ENCODE measurements at regions not wholly inside any gene's neighbourhood (a gene's known extent, or its start where the extent isn't known, plus 50 kb on each side); places are given as distances from the start of the nearest gene placed in this dataset.

DNA sequence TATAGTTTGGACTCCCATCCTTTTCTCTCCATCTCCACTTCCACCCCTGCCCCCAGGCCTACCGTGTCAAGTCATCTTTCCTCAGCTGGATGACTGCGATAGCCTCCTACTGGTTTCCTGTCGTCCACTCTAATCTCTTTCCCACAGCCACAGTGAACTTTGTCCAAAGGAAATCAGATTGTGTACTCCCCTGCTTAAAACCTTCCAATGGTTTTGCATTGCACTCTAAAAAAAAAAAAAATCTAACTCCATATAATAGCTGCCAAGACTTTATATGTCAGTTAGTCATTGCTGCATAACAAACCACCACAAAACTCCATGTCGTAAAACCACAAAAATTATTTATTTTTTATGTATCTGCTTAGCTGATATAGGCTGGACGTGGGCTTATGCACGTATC, 160.2 kb upstream of the CCDC68 start:
- ATAC-seq: no peak

DNA sequence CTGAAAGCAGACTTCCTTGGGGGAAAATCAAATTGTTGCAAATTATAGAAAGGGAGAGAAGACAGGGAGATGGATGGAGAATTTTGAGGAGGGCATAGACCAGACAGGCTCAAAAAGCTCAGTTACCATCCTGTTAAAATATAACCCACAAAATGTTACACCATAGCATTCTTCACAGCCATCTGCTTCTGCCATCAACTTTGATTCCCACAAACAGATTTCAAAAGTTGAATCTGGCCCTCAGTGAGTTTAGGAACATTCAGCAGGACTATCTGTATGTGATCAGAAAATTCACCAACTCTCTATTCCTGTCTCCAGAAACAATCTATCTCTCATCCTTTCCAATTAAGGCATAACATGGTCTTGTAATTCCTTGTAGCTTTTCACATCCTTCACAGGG, 159.8 kb upstream of the CCDC68 start:
- ATAC-seq: no peak

DNA sequence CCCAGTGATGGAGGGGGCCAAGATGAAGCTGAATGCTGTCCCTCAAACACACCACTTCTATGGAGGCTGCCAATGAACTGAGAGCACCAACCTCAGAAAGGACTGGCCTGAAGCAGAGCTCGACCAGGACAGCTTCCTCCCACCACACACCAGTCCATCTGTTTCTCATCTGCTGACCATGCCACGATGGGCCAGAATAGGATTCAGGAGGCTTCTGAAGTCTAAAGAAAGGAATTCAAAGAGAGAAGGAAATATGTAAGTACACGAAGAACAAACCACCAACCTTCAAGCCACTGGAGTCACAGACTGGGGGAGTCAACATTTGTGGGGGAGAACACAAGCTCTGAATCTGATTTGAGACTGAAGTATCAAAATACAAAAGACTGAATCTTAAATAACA, 157.6 kb upstream of the CCDC68 start:
- ATAC-seq: no peak

DNA sequence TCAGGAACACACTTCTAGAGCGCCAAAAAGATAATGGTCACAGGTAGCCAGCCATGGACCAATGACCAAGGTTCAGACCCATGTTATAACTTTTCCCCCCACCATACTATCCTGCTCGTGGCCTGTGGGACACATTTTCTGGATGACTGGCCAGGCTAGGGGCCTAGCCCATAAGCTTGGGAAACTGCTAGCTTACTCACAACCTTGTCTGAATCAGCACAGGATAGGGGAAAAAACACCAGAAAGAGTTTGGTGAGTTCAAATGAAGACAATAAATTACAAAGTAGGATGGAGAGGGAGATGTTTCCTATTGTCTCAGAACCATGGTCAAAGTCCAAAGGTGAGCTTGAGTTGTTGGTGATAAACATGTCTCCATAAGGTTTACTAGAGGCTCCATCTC, 156.3 kb upstream of the CCDC68 start:
- ATAC-seq: no peak

DNA sequence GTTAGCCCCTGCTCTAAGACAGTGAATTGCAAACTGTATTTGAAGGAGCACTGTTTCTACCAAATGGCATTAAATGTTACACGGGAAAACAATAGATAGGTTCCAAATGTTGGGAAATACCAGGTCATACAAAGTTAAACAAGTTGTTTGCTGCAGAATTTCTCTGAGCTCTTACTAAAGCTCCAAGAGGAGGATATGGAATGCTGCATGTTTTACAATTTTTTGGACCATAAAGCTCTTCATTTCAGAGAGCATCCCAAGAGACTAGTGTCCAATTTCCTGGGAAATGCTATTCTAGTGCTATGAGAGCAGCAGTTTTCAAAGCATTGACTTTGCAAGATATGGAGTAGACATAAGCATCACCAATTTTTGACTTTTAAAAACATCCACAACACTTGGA, 155.6 kb upstream of the CCDC68 start:
- no peak for ATAC-seq

DNA sequence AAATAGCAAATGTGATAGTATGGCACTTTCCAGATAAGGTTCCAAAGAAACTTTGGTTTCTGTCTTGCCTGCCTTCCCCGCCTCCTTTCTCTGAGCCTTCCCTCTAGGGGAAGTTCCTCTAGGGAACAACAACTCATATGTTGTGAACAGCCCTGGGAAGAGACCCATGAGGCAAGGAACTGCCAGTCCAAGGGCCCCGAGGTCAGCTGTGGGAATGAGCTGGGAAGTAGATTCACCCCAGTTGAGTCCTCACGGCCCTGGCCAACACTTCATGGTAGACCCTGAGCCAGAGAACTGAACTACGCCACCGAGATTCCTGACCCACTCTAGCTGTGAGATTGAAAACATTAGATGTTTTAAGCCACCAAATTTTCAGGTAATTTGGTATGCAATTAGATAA, 154.5 kb upstream of the CCDC68 start:
- ATAC-seq: no peak

DNA sequence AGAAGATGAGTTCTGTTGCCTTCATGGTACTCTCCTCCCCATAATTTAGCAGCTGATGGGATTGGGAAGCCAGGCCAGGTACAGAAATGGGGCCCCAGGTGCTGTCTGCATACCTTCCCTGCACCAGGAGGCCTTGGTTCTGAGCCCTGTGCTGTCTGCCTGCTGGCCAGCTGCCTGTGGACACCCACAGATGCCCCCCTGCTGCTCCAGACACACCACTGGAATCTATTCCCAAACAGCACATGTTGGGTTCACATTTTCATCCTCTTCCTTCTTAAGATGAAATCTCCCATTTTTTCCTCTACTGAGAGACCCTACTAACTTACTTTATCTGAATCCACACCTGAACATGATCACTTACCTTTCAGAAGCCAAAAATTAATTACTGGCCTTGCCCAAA, 152.0 kb upstream of the CCDC68 start:
- ATAC-seq: no peak

DNA sequence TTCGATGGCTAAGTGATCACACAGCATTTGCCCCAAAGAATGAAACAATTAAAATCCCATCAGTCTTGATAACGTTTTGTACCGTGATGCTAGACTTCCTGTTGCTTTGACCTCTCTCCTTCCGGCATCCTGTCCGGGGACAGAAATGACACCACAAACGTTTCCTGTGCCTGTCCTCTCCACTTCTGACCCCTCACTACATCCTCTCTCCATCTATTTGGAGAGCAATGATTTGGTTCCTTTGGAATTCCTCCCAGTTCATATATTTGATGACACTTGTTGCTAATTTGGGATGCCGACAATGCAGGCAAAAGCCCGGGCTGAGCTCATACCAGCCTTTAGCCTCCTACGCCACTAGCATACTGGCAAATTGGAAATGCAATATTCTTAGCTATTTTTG, 151.2 kb upstream of the CCDC68 start:
- ATAC-seq: no peak

DNA sequence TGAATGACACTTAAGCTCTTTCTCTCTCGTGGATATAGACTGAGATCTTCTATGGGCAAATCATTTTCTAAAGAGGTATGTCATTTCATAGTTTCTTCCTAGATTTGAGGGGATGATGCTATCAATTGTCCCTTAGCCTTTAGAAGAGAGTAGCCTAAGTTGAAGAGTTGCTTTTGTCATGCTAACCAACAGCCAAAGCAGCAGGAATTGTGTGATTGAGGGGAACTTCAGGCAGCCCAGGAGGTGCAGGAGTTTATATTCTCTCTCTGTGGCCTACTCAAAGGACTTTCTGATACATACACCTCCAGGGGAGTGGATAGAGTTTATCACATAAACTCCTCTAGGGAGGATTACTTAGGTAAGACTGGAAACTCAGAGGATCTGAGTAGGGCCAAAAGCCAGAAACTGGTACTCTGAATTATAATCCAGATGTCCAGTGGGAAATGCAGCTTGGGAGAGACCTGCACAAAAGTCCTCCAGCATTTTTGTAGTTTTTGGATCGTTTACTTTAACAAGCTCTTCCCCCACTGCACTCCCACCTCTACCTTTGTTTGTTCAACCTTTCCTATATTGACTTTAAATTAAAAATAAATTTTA, 150.7 kb upstream of the CCDC68 start:
- ATAC-seq: no peak

DNA sequence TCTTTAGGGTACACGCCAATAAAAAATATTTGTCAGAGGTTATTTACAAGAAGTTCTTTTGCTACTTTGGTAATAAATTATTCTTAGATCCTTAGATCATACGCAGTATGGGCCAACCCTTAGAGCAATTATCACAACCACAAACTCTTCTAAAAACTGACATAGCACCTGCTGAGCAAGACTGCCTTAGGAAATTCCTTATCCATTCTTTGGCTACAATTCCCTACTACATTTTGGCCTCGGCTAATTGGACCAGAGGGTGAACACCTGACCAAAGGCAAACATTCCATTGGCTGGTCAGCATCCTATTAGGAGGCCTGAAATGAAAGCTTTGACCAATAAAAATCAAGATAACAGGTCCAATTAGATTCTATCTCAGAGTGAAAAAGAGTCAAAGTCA, 147.6 kb upstream of the CCDC68 start:
- ATAC-seq: no peak

DNA sequence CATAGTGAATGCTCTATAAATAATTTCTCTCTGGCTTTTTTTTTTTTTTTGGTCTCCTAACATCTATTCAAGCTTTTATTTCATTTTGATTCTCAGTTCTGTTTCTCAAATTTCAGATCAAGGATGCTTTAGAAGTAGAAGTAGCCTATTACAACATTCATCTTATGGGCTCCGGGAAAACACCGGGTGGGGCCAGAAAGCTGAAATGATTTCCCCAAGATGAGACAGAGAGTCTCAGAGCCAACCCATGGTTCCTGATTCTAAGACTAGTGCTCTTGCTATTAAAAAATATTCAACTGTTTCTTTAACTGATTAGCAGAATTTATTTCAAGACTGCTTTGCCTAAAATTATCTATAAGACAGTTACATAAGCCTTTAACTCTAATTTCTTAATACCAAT, 147.2 kb upstream of the CCDC68 start:
- ATAC-seq: no peak

DNA sequence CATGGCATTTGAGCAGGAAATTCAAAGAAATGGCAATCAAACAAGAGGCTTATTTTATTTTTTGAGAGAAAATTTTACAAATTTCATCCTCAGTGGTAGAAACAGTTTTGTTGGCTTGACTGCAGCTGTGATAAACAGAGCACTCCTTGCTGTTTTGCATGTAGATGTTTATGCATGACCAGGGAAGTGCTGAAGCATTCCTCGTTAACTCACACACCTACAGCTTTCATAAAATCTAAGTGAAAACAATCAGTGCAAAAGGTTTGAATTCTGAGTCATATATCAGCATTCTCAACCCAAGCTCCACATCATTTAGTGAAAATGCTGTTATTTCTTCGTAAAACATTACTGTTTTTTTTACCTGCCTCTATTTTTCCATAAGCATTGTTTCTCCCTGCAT, 146.6 kb upstream of the CCDC68 start:
- no peak for ATAC-seq

DNA sequence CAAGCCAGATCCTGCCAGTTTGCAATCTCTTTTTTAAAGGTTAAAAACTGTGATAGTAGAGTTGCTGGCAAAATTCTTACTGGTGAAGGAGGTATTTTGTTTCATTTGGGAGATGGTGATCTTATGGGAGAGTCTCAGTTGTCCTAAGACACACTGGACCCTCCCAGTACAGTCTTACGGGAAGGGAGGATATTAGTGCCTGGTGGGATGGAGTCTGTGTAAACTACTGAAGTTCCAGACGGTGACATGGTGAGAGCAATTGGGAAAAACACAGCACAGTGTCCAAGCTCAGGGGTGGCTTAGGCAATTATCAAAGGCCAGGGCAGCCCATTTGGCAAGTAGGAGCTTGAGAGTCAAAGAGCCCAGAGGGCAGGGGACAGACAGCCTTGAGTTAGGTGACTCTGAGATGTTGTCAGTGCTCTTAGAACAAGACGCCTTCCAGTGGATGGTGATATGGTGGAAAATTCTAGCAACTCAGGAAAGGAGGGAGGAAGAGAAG, 143.7 kb upstream of the CCDC68 start:
- ATAC-seq: no peak

DNA sequence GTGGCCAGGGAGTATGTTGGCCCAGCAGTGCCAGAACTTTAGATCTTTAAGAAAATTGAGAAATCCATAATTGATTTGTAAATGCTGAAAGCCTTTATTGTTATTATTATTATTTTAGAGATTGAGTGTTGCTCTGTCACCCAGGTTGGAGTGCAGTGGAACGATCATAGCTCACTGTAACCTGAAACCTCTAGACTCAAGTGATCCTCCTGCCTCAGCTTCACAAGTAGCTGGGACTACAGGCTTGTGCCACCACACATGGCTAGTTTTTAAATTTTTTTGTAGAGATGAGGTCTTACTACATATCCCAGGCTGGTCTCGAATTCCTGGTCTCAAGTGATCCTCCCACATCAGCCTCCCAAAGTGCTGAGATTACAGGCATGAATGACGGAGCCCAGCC, 143.2 kb upstream of the CCDC68 start:
- no peak for ATAC-seq

DNA sequence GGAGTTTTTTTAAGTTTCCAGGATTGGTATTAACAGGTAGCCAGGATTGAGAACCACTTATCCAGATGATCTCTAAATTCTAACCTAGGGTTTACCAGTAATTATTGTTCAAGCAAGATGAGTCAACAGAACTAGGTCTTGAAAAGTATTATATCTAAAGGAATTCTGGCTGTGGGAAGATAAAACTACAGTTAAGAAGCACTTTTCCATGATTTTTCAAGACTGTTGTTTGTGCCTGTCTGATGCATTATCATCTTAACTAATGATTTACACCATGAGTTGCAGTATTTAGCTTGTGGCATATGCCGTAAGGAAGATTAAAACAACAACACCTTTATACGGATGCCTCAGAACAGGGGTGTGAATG, 142.2 kb upstream of the CCDC68 start:
- ATAC-seq: no peak

DNA sequence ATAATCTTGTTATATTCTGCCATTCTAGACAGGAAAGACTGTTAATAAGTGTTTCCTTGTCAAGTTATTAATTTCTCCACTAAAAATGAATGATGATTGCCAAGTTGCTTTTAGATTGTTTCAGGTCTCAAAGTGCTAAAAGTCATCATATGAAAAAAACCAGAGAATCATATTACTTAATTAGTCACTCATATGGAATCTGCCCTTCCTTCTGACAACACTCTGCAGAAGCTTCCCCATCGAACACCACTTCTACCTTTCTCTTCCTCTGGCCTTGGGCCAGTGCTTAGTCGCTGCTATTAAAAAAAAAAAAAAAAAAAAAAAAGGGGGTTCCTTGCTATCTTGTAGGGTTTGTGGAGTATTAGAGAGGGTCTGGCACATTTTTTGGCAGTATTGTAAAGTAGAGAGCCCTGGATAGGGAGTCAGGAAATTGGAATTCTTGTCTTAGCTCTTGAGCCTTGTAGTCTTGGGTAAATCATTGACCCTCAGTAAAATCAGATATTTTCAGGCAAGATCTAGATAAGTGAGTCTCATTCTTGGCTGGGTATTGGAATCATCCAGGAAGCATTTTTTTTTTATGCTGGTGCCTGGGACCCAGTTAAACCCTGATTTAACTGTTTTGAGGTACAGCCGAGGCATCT, 141.7 kb upstream of the CCDC68 start:
- no peak for ATAC-seq

DNA sequence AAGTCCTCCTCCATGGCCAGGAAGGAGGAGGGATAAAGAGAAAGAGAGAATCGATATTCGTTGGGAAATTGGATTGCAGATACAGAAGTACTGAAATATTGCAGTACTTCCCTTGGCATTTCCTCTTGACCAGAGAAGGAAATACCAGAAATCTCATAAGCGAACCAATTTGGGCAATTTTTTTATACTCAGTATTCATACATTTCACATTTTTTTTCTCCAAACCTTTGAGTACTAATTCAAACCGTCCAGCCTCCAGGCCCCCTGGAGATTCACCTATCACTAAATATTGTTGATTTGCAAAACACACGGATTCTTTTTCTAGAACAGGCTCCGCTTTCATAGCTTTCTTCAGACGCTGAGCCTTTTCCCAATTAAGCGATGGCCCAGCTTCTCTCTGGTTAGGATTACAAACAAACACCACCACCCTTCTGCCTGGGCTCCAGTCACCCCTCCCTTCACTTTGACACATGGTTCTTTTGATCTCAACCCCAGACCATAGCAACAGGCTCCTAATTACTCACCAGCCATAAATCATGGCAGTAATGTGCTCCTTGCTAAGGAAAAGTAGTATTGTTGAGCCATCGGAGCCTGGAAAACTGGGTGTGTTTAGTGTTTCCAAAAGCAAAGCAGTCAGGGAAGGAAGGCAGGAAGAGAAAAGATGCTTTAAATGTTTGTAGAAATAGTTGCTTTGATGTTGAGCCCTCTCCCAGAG, 138.4 kb upstream of the CCDC68 start:
- no peak for ATAC-seq

DNA sequence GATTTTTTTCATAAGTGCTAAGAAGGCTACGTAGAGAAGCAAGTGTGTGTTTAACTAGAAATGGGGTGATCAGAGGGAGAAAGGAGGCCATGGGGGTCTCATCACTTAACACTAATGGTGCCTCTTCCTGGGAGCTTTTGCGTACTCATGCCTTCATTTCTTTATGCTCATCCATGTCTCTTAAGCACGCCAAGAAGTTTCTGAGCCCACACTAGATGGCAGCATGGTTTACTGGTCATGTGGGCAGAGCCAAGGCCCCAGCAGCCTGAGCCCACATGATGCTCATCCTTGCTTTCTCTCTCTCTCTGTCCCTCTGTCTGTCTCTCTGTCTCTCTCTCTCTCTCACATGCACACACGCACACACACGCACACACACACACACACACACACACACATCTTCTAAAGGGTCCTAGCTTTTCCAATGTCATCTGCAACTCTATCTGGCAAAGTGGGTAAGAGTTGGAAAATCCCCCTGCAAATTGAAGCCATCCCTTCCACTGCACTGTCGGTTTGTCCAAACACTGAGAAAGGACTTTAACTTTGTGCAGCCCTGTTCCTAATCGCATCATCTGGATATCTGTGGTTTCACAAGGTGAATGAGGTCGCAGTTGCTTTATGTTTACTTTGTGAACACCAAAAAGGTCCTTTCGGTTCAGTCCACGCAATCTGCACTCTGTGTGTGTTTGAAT, 137.1 kb upstream of the CCDC68 start:
- ATAC-seq: no peak

DNA sequence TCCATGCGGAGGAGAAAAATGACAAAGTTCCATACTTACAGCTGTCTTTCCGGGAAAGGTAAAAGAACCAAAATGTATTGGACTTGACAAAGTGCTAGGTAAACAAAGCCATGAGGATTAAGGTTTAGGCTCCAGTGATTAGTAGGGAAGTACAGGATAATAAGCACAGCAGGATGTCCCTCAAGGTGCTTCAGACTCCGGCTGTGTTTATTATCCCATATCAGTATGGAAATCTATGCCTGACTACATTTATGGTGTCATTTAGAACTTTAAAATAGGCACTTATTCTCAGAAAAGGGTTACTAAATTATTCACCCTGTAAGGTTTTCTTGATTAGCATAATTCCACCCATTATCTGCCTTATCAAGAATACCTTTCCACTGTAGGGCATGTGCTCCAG, 136.3 kb upstream of the CCDC68 start:
- ATAC-seq: no peak

DNA sequence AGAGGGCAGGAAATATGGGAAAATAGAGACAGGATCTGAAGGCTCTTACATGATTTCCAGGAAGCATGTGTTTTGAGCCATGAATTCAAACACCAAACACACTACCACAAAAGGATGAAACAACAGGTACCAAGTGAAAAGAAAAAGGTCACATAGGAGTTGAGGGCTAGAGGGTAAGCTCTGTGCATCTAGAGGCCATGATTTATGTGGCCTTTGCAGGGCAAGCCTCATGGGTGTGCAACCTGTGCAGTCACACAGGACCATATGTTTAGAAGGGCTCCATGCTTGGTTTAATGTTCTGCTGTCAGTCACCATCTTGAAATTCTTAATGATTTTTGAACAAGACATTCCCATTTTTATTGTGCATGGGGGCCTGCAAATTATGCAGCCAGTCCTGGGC, 134.5 kb upstream of the CCDC68 start:
- ATAC-seq: no peak

DNA sequence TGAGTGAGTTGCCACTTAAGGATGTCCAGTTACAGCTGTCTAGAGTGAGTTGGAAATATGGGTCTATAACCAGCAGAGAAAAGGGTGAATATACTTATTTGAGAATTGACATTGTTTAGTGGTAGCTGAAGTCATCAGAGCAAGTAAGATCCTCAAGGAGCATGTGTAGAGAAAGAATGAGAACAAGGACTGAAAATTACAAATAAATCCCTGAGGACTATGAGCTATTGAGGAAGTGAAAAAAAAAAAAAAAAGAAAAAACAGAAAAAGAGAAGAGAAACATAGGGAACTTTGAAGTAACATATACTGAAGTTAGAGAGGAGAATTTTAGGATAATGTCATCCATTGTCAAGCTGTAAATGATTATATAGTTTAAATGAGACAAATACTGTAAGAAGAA, 134.0 kb upstream of the CCDC68 start:
- ATAC-seq: no peak

DNA sequence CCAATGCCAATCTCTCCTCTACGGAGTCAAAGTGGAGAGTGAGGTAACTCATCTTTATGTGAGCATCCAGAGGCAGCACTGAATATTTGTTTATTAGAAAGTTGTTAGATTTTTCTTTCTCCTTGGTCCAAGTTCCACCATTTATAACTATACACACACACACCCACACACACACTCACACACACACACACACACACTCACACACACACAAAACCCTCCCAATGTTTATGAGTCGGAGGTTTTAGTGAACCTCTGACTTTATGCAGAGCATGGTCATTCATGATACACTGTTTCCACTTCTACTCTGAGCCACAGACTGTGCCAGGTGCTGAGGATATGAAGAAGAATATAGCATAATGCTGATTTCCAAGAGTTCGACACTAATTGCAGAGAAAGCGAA, 132.9 kb upstream of the CCDC68 start:
- no peak for ATAC-seq

DNA sequence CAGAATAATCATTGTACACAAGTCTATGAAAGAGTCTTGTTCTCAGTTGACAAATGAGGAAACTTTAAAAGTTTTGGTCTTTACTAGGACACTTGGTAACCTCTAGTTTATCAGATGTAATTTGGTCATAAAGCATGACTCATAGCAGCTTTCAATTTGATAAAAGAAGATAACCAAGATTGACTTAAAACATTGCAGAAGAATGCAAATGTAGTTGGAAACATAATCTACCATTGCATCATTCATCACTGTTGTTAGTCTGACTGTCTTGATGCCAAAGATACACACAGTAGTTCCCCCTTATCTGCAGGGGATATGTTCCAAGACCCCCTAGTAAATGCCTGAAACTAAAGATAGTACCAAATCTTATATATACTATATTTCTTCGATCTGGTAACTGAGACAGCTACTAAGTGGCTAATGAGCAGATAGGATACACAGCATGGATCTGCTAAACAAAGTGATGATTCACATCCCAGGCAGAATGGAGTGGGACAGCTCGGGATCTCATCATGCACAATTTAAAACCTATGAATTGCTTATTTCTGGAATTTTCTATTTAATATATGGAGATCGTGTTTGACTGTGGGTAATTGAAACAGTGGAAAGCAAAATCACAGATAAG, 131.4 kb upstream of the CCDC68 start:
- ATAC-seq: no peak

Data from activated CD4-positive, CD25-positive, alpha-beta regulatory T cell treated with anti-CD3 and anti-CD28 coated beads, Interleukin-2, amount 50 U/mL, for 24 hours (primary cell).